ENCODE measurements at regions not wholly inside any gene's neighbourhood (a gene's known extent, or its start where the extent isn't known, plus 50 kb on each side); places are given as distances from the start of the nearest gene placed in this dataset.

- no peak for TF ChIP-seq CTCF (IDR thresholded peaks at IDR 0.05; ENCODE audit: low read depth, low read length, missing control alignments)
- DNase-seq (ENCODE audit: low read depth): no peak
These were observed 63.6 kb upstream of the ZBTB40 start for GRCh38 chr1:22387919-22388580.

GRCh38 chr1:22388671-22389450 is 62.8 kb upstream of the ZBTB40 start:
- DNase-seq (ENCODE audit: low read depth): no peak
- no peak overlapping the region for H3K4me3 ChIP-seq (ENCODE audit: low read depth, low read length)
- no peak for TF ChIP-seq CTCF (IDR thresholded peaks at IDR 0.05; ENCODE audit: low read depth, low read length, missing control alignments)

More at GRCh38 chr1:22387919-22388580, 63.6 kb upstream of the ZBTB40 start:
- no peak overlapping the region for H3K4me3 ChIP-seq (ENCODE audit: low read depth, low read length)

- H3K4me3 ChIP-seq (ENCODE audit: low read depth, low read length): no peak overlapping the region
- TF ChIP-seq CTCF (IDR thresholded peaks at IDR 0.05; ENCODE audit: low read depth, low read length, missing control alignments): no peak
- DNase-seq (ENCODE audit: low read depth): no peak
These were observed 58.1 kb upstream of the ZBTB40 start for GRCh38 chr1:22393587-22393986.

- no peak for TF ChIP-seq CTCF (IDR thresholded peaks at IDR 0.05; ENCODE audit: low read depth, low read length, missing control alignments)
- DNase-seq (ENCODE audit: low read depth): no peak
These were observed 52.8 kb upstream of the ZBTB40 start for GRCh38 chr1:22398656-22399420.

GRCh38 chr1:22399421-22400091 is 52.1 kb upstream of the ZBTB40 start:
- DNase-seq (ENCODE audit: low read depth): no peak
- H3K4me3 ChIP-seq (ENCODE audit: low read depth, low read length): no peak overlapping the region
- TF ChIP-seq CTCF (IDR thresholded peaks at IDR 0.05; ENCODE audit: low read depth, low read length, missing control alignments): no peak

More at GRCh38 chr1:22398656-22399420, 52.8 kb upstream of the ZBTB40 start:
- no peak overlapping the region for H3K4me3 ChIP-seq (ENCODE audit: low read depth, low read length)
